GM23248 (cell line): ENCODE measurements at regions not wholly inside any gene's neighbourhood (a gene's known extent, or its start where the extent isn't known, plus 50 kb on each side); places are given as distances from the start of the nearest gene placed in this dataset.

Source experiments
- DNase-seq: peaks from one replicate; pipeline ENCODE4 v3.0.0-alpha.2; 2015
- H2AFZ ChIP-seq: fragments of 200-600 bp; sonication (generic); 2 replicates; pipeline ENCODE4 v1.6.1; 2016; ENCODE audit warnings: antibody characterized with exemption
- H3F3A ChIP-seq: fragments of 200-600 bp; sonication (generic); 2 replicates; pipeline ENCODE4 v1.6.1; 2016; ENCODE audit warnings: mild to moderate bottlenecking, antibody characterized with exemption, mixed run types; ENCODE audit not compliant: insufficient read depth
- H3K27ac ChIP-seq: fragments of 200-600 bp; sonication (generic); 2 replicates; pipeline ENCODE4 v1.5.1; 2016; ENCODE audit warnings: mild to moderate bottlenecking
- H3K27me3 ChIP-seq: fragments of 200-600 bp; sonication (generic); replicated peaks from 2 replicates; pipeline ENCODE4 v1.6.1; 2016; ENCODE audit warnings: mild to moderate bottlenecking; ENCODE audit not compliant: insufficient read depth
- H3K36me3 ChIP-seq: fragments of 200-600 bp; sonication (generic); 2 replicates; pipeline ENCODE4 v1.6.1; 2016; ENCODE audit warnings: low read depth, mild to moderate bottlenecking
- H3K4me1 ChIP-seq: fragments of 200-600 bp; sonication (generic); 2 replicates; pipeline ENCODE4 v1.6.1; 2016; ENCODE audit warnings: mild to moderate bottlenecking; ENCODE audit not compliant: insufficient read depth
- H3K4me2 ChIP-seq: fragments of 200-600 bp; sonication (generic); one replicate; pipeline ENCODE4 v1.6.1; 2016; ENCODE audit warnings: mild to moderate bottlenecking; ENCODE audit not compliant: unreplicated experiment
- H3K4me3 ChIP-seq: fragments of 200-600 bp; sonication (generic); 2 replicates; pipeline ENCODE4 v1.5.1; 2016; ENCODE audit warnings: mild to moderate bottlenecking
- H3K79me2 ChIP-seq: fragments of 200-600 bp; sonication (generic); 2 replicates; pipeline ENCODE4 v1.6.1; 2016; ENCODE audit warnings: mild to moderate bottlenecking; ENCODE audit not compliant: insufficient read depth
- H3K9ac ChIP-seq: fragments of 200-600 bp; sonication (generic); 2 replicates; pipeline ENCODE4 v1.6.1; 2016; ENCODE audit warnings: mild to moderate bottlenecking
- H3K9me2 ChIP-seq: fragments of 200-600 bp; sonication (generic); 2 replicates; pipeline ENCODE4 v1.6.1; 2016; ENCODE audit warnings: mixed run types, mild to moderate bottlenecking, moderate library complexity; ENCODE audit not compliant: insufficient read depth
- H3K9me3 ChIP-seq: fragments of 200-600 bp; sonication (generic); one replicate; pipeline ENCODE4 v1.6.1; 2017; ENCODE audit warnings: low read depth
- H4K20me1 ChIP-seq: fragments of 200-600 bp; sonication (generic); 2 replicates; pipeline ENCODE4 v1.6.0; 2016; ENCODE audit not compliant: insufficient read depth
- EZH2 ChIP-seq: fragments of 200-600 bp; sonication (generic); IDR thresholded peaks from 2 replicates; pipeline ENCODE4 v1.6.1; 2018; ENCODE audit warnings: antibody characterized with exemption, mild to moderate bottlenecking; ENCODE audit not compliant: insufficient read depth, poor library complexity, severe bottlenecking
- EZH2phosphoT487 ChIP-seq: fragments of 200-600 bp; sonication (generic); IDR thresholded peaks from 2 replicates; pipeline ENCODE4 v1.6.1; 2018; ENCODE audit warnings: antibody characterized with exemption, moderate library complexity, mild to moderate bottlenecking, low read depth; ENCODE audit not compliant: insufficient read depth
- WGBS, 2 experiments: methylation state at CpG; one replicate each; pipeline ENCODE4 v1.1.6; 2015 to 2017; ENCODE audit warnings: low lambda C conversion rate in 2 of 2, low coverage in 1 of 2; ENCODE audit errors: missing lambda C conversion rate in 2 of 2; 5-methylcytosine and 5-hydroxymethylcytosine counted together
- in situ Hi-C: fragments of 300-500 bp; cut with MboI; formaldehyde crosslinking; loops from 2 replicates; pipeline ENCODE4 v1.15.0; 2020

GRCh38 chrX:67872958-67873357 is 329.1 kb downstream of the AR start:
- H3K4me2 ChIP-seq = no peak overlapping the region
- H3K9me3 ChIP-seq = no peaks in the 10 kb centered on the region
- no peaks in the 10 kb centered on the region for H3K27me3 ChIP-seq
- in situ Hi-C loops = no loop called here
- no peaks in the 10 kb centered on the region for H3K79me2 ChIP-seq
- H2AFZ ChIP-seq = no peak overlapping the region
- H3K4me1 ChIP-seq = no peaks in the 10 kb centered on the region
- no peak for DNase-seq
- H3K36me3 ChIP-seq = no peaks in the 10 kb centered on the region
- TF ChIP-seq EZH2 (no peak), EZH2phosphoT487 (no peak)
- no peaks in the 10 kb centered on the region for H3F3A ChIP-seq
- H3K27ac ChIP-seq = no peak overlapping the region
- H3K4me3 ChIP-seq = no peak overlapping the region
- H4K20me1 ChIP-seq = no peaks in the 10 kb centered on the region
- no peak overlapping the region for H3K9ac ChIP-seq
- H3K9me2 ChIP-seq = no peaks in the 10 kb centered on the region

GRCh38 chrX:67892401-67892800 is 348.6 kb downstream of the AR start:
- Histone ChIP-seq H4K20me1 (no peaks in the 10 kb centered on the region), H3F3A (no peaks in the 10 kb centered on the region), H2AFZ (no peak overlapping the region), H3K27ac (no peak overlapping the region), H3K27me3 (no peaks in the 10 kb centered on the region), H3K4me3 (no peak overlapping the region), H3K36me3 (no peaks in the 10 kb centered on the region), H3K4me2 (no peak overlapping the region), H3K4me1 (no peaks in the 10 kb centered on the region), H3K9me2 (no peaks in the 10 kb centered on the region), H3K9ac (no peak overlapping the region), H3K79me2 (no peaks in the 10 kb centered on the region), H3K9me3 (no peaks in the 10 kb centered on the region)
- no peak for DNase-seq
- no peak for TF ChIP-seq EZH2phosphoT487
- no peak for TF ChIP-seq EZH2
- in situ Hi-C loops = no loop called here
- 4 to 5% methylated on average over 2 of the region's 2 CpGs for WGBS, 2 experiments

- H2AFZ ChIP-seq = no peak overlapping the region
- no peak overlapping the region for H3K4me3 ChIP-seq
- no peak for TF ChIP-seq EZH2phosphoT487
- TF ChIP-seq EZH2 = no peak
- DNase-seq = peak; percentile 0
- no peak overlapping the region for H3K9ac ChIP-seq
- in situ Hi-C loops = no loop called here
- no peaks in the 10 kb centered on the region for H3F3A ChIP-seq
- no peaks in the 10 kb centered on the region for H3K36me3 ChIP-seq
- no peaks in the 10 kb centered on the region for H3K9me2 ChIP-seq
- H3K27ac ChIP-seq = no peak overlapping the region
- no peaks in the 10 kb centered on the region for H3K79me2 ChIP-seq
- H4K20me1 ChIP-seq = no peaks in the 10 kb centered on the region
- no peak overlapping the region for H3K4me2 ChIP-seq
- 66 to 70% methylated on average over 2 of the region's 2 CpGs for WGBS, 2 experiments
- no peaks in the 10 kb centered on the region for H3K9me3 ChIP-seq
- no peaks in the 10 kb centered on the region for H3K27me3 ChIP-seq
- H3K4me1 ChIP-seq = no peaks in the 10 kb centered on the region
Observed at GRCh38 chrX:67893931-67894330, 350.1 kb downstream of the AR start.

GRCh38 chrX:67917421-67918010 is 373.7 kb downstream of the AR start:
- Histone ChIP-seq H3K9ac (no peak overlapping the region), H3K36me3 (no peaks in the 10 kb centered on the region), H3F3A (no peaks in the 10 kb centered on the region), H4K20me1 (no peaks in the 10 kb centered on the region), H3K27me3 (no peaks in the 10 kb centered on the region), H3K4me3 (no peak overlapping the region), H3K79me2 (no peaks in the 10 kb centered on the region), H2AFZ (no peak overlapping the region), H3K4me1 (no peaks in the 10 kb centered on the region), H3K4me2 (no peak overlapping the region), H3K27ac (no peak overlapping the region), H3K9me3 (no peaks in the 10 kb centered on the region), H3K9me2 (no peaks in the 10 kb centered on the region)
- TF ChIP-seq EZH2 = no peak
- no peak for TF ChIP-seq EZH2phosphoT487
- in situ Hi-C loops = no loop called here
- WGBS, 2 experiments = 25 to 27% methylated on average over 1 to 2 of the region's 2 CpGs
- DNase-seq = no peak

GRCh38 chrX:67922966-67923365 is 379.1 kb downstream of the AR start:
- no peak overlapping the region for H2AFZ ChIP-seq
- no peaks in the 10 kb centered on the region for H3K9me3 ChIP-seq
- H3K9me2 ChIP-seq = no peaks in the 10 kb centered on the region
- no peak for DNase-seq
- no peaks in the 10 kb centered on the region for H3F3A ChIP-seq
- no peaks in the 10 kb centered on the region for H3K36me3 ChIP-seq
- TF ChIP-seq EZH2 (no peak), EZH2phosphoT487 (no peak)
- H3K4me1 ChIP-seq = no peaks in the 10 kb centered on the region
- in situ Hi-C loops = no loop called here
- no peaks in the 10 kb centered on the region for H3K79me2 ChIP-seq
- H3K4me3 ChIP-seq = no peak overlapping the region
- H3K9ac ChIP-seq = no peak overlapping the region
- H3K27me3 ChIP-seq = no peaks in the 10 kb centered on the region
- H3K27ac ChIP-seq = no peak overlapping the region
- 25 to 38% methylated on average over 1 to 2 of the region's 2 CpGs for WGBS, 2 experiments
- no peak overlapping the region for H3K4me2 ChIP-seq
- H4K20me1 ChIP-seq = no peaks in the 10 kb centered on the region
